ENCODE measurements at regions not wholly inside any gene's neighbourhood (a gene's known extent, or its start where the extent isn't known, plus 50 kb on each side); places are given as distances from the start of the nearest gene placed in this dataset.

DNA sequence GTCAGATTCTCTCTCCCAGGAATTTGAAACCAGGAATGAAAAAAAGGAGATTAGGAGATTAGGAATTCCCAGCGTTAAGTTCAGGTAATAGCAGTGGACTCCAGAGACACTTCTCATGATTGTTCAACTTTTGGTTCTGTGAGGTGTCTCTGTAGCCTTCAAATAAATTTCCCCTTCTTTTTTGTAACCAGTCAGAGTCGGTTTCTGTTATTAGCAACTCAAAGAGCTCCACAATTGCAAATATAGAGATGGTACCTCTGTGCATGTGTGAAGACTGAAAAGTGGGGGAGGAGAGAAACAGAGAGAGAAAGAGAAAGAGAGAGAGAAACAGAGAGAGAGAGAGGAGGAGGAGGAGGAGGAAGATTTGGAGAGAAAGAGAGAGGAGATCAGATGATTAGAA, 112.8 kb upstream of the STEAP1B start:
- H2AFZ ChIP-seq = no peak overlapping the region
- no peaks in the 10 kb centered on the region for H3K79me2 ChIP-seq (ENCODE audit: low read depth)
- no peaks in the 10 kb centered on the region for H3K4me1 ChIP-seq (replicated peaks; ENCODE audit: insufficient read depth)
- ChIA-PET POLR2A (ENCODE audit: unreplicated experiment) (no interaction called here), CTCF (interaction anchor here (0.6 kb wide), 1 partner anchor 114 kb away, joined by 4 read pairs; the partner anchor contains the start of gene IL6)
- H3K36me3 ChIP-seq (ENCODE audit: low read depth) = no peaks in the 10 kb centered on the region
- BruUV-seq (replicated peaks) = no TSS peak
- no peak overlapping the region for H3K4me3 ChIP-seq
- no peak for DNase-seq
- peaks cover 4% of the 10 kb centered on the region; the same call in 1 of the 2 replicates for H3K9me2 ChIP-seq (ENCODE audit: insufficient read depth)
- H3K4me2 ChIP-seq = no peak overlapping the region
- no peaks in the 10 kb centered on the region for H3K27me3 ChIP-seq (ENCODE audit: insufficient read depth, low read depth)
- H3K27ac ChIP-seq = no peak overlapping the region
- H4K20me1 ChIP-seq (ENCODE audit: insufficient read depth) = no peaks in the 10 kb centered on the region
- peaks cover 4% of the 10 kb centered on the region; the same call in 1 of the 2 replicates for H3K9me3 ChIP-seq (ENCODE audit: insufficient read depth, low read depth)
- H3F3A ChIP-seq (ENCODE audit: insufficient read depth, low read depth) = no peaks in the 10 kb centered on the region
- no peak for TF ChIP-seq EZH2 (IDR thresholded peaks at IDR 0.05; ENCODE audit: low read depth)
- TF ChIP-seq, protein P1, sequence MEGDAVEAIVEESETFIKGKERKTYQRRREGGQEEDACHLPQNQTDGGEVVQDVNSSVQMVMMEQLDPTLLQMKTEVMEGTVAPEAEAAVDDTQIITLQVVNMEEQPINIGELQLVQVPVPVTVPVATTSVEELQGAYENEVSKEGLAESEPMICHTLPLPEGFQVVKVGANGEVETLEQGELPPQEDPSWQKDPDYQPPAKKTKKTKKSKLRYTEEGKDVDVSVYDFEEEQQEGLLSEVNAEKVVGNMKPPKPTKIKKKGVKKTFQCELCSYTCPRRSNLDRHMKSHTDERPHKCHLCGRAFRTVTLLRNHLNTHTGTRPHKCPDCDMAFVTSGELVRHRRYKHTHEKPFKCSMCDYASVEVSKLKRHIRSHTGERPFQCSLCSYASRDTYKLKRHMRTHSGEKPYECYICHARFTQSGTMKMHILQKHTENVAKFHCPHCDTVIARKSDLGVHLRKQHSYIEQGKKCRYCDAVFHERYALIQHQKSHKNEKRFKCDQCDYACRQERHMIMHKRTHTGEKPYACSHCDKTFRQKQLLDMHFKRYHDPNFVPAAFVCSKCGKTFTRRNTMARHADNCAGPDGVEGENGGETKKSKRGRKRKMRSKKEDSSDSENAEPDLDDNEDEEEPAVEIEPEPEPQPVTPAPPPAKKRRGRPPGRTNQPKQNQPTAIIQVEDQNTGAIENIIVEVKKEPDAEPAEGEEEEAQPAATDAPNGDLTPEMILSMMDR (conservative IDR thresholded peaks at IDR 0.05) = no peak
- intact Hi-C loops (cut with micrococcal nuclease; ENCODE audit: unreplicated experiment) = no loop called here

DNA sequence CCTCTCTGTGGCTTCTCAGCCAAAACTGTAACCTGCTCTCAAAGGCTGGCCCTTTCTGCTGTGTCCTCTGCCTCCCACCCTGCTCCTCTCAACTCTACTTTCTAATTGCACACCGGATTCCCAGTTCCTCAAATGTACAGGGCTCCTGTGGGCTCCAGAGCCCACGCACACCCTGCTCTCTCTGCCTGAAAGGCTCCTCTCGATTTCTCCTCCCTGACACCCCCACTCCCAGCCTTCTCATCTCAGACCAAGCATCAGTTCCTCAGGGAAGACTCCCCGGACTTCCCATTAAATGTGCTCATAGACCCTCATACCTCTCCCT, 111.7 kb upstream of the STEAP1B start:
- Histone ChIP-seq H3F3A (ENCODE audit: insufficient read depth, low read depth) (no peaks in the 10 kb centered on the region), H3K4me2 (no peak overlapping the region), H3K9me2 (ENCODE audit: insufficient read depth) (peaks cover 4% of the 10 kb centered on the region; the same call in 1 of the 2 replicates), H4K20me1 (ENCODE audit: insufficient read depth) (no peaks in the 10 kb centered on the region), H3K36me3 (ENCODE audit: low read depth) (no peaks in the 10 kb centered on the region), H3K9me3 (ENCODE audit: insufficient read depth, low read depth) (no peaks in the 10 kb centered on the region), H3K27me3 (ENCODE audit: insufficient read depth, low read depth) (no peaks in the 10 kb centered on the region), H3K27ac (no peak overlapping the region), H3K4me3 (no peak overlapping the region), H3K4me1 (replicated peaks; ENCODE audit: insufficient read depth) (no peaks in the 10 kb centered on the region), H2AFZ (no peak overlapping the region), H3K79me2 (ENCODE audit: low read depth) (no peaks in the 10 kb centered on the region)
- TF ChIP-seq EZH2 (IDR thresholded peaks at IDR 0.05; ENCODE audit: low read depth) = no peak
- TF ChIP-seq, protein P1 (conservative IDR thresholded peaks at IDR 0.05) = no peak
- intact Hi-C loops (cut with micrococcal nuclease; ENCODE audit: unreplicated experiment) = no loop called here
- DNase-seq = no peak
- ChIA-PET CTCF (no interaction called here), POLR2A (ENCODE audit: unreplicated experiment) (no interaction called here)
- no TSS peak for BruUV-seq (replicated peaks)

DNA sequence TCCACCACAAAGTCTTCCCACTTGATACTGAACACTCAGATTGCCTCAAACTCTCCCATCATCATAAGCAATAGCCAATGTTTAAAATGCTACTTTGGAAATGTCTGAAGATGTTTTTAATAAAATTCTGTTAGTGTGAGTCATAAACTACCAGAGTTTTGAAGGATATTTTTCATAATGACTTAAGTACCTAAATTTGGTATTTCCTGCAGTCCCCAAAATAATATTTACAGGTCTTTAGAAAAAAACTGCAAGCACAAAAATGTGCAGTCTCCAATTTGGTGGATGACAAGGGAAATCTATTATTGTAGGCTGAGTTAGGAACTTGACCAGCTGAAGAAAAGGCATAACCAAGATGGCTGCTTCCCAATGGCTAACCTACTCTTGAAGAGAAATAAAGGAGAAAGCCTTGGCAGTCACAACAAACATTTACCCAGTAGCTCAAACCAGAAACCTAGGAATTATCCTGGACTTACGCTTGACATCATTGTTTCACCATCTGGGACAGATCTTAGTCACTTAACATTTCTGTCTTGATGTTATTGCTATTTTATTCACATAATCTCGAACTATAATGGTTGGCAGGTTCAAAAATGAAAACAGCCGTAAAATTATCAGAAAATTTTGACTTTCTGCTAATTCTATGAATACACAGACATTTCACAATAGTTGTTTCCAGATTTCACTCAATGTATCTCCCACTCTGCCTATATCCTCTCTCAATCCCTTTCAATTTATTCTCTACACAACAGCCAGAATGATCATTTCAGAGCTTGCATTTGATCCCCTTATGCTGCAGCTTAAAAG, 111.2 kb upstream of the STEAP1B start:
- no TSS peak for BruUV-seq (replicated peaks)
- ChIA-PET POLR2A (ENCODE audit: unreplicated experiment) (no interaction called here), CTCF (no interaction called here)
- H3K27me3 ChIP-seq (ENCODE audit: insufficient read depth, low read depth) = no peaks in the 10 kb centered on the region
- H4K20me1 ChIP-seq (ENCODE audit: insufficient read depth) = no peaks in the 10 kb centered on the region
- no peaks in the 10 kb centered on the region for H3K4me1 ChIP-seq (replicated peaks; ENCODE audit: insufficient read depth)
- TF ChIP-seq, protein P1 (conservative IDR thresholded peaks at IDR 0.05) = no peak
- TF ChIP-seq EZH2 (IDR thresholded peaks at IDR 0.05; ENCODE audit: low read depth) = no peak
- H3K79me2 ChIP-seq (ENCODE audit: low read depth) = no peaks in the 10 kb centered on the region
- no peaks in the 10 kb centered on the region for H3K9me3 ChIP-seq (ENCODE audit: insufficient read depth, low read depth)
- intact Hi-C loops (cut with micrococcal nuclease; ENCODE audit: unreplicated experiment) = no loop called here
- no peak for DNase-seq
- no peak overlapping the region for H2AFZ ChIP-seq
- H3K27ac ChIP-seq = no peak overlapping the region
- H3F3A ChIP-seq (ENCODE audit: insufficient read depth, low read depth) = no peaks in the 10 kb centered on the region
- no peaks in the 10 kb centered on the region for H3K36me3 ChIP-seq (ENCODE audit: low read depth)
- peaks cover 4% of the 10 kb centered on the region; the same call in 1 of the 2 replicates for H3K9me2 ChIP-seq (ENCODE audit: insufficient read depth)
- H3K4me2 ChIP-seq = no peak overlapping the region
- H3K4me3 ChIP-seq = no peak overlapping the region
